ENCODE measurements at regions not wholly inside any gene's neighbourhood (a gene's known extent, or its start where the extent isn't known, plus 50 kb on each side); places are given as distances from the start of the nearest gene placed in this dataset.

DNA sequence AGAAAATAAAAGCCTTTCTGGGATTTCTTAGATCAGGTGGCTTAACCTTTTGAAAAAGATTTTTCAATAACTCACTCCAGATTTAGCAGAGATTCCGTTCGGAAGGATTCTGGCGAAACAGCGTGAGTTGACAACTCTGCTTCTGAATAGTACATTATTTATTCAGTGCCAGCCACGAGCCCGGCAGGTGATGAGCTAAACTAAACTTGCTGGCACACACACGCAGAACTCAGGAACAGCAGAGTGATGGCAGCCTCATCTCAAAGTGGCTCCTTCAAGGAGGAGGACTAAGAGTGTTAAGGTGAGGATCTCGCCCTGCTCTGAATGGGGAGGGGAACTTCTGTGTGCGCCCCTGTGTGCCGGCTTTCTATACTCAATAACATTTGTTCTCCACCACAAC is 114.3 kb downstream of the FAM43A start:
- TF ChIP-seq, protein P1, sequence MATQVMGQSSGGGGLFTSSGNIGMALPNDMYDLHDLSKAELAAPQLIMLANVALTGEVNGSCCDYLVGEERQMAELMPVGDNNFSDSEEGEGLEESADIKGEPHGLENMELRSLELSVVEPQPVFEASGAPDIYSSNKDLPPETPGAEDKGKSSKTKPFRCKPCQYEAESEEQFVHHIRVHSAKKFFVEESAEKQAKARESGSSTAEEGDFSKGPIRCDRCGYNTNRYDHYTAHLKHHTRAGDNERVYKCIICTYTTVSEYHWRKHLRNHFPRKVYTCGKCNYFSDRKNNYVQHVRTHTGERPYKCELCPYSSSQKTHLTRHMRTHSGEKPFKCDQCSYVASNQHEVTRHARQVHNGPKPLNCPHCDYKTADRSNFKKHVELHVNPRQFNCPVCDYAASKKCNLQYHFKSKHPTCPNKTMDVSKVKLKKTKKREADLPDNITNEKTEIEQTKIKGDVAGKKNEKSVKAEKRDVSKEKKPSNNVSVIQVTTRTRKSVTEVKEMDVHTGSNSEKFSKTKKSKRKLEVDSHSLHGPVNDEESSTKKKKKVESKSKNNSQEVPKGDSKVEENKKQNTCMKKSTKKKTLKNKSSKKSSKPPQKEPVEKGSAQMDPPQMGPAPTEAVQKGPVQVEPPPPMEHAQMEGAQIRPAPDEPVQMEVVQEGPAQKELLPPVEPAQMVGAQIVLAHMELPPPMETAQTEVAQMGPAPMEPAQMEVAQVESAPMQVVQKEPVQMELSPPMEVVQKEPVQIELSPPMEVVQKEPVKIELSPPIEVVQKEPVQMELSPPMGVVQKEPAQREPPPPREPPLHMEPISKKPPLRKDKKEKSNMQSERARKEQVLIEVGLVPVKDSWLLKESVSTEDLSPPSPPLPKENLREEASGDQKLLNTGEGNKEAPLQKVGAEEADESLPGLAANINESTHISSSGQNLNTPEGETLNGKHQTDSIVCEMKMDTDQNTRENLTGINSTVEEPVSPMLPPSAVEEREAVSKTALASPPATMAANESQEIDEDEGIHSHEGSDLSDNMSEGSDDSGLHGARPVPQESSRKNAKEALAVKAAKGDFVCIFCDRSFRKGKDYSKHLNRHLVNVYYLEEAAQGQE (IDR thresholded peaks at IDR 0.05; ENCODE audit: insufficient read depth in 1 of 2, low read depth in 2 of 2, low read length in 2 of 2): no peak
- TF ChIP-seq TAF1 (IDR thresholded peaks at IDR 0.05; ENCODE audit: borderline replicate concordance, insufficient read depth, low read length) (no peak), POLR2AphosphoS5 (IDR thresholded peaks at IDR 0.05; ENCODE audit: low read depth, low read length) (no peak), SIN3A (IDR thresholded peaks at IDR 0.05; ENCODE audit: borderline replicate concordance, insufficient read depth, low read length) (no peak), FOXP2 (optimal IDR thresholded peaks at IDR 0.05; ENCODE audit: borderline replicate concordance, extremely low read depth, extremely low read length, insufficient read depth) (no peak)

Measured in PFSK-1 (cell line).